Panc1 (cell line): ENCODE measurements at regions not wholly inside any gene's neighbourhood (a gene's known extent, or its start where the extent isn't known, plus 50 kb on each side); places are given as distances from the start of the nearest gene placed in this dataset.

Experiments used
- POLR2AphosphoS5 ChIP-seq: IDR thresholded peaks from 2 replicates; pipeline ENCODE4 v1.6.1; 2012; ENCODE audit warnings: mild to moderate bottlenecking, low read depth, low read length, moderate library complexity
- SIN3A ChIP-seq: IDR thresholded peaks from 2 replicates; pipeline ENCODE4 v1.6.1; 2012; ENCODE audit warnings: low read depth, mild to moderate bottlenecking, low read length, moderate library complexity, borderline replicate concordance; ENCODE audit not compliant: insufficient read depth
- TCF7L2 ChIP-seq: IDR thresholded peaks from 2 replicates; pipeline ENCODE4 v1.6.1; 2011; ENCODE audit warnings: mild to moderate bottlenecking, low read depth, low read length, inconsistent platforms
- TF ChIP-seq, protein P1 (sequence below): fragments of 450-650 bp; IDR thresholded peaks from 2 replicates; pipeline ENCODE4 v1.5.1; 2017; ENCODE audit warnings: mild to moderate bottlenecking
- TF ChIP-seq, protein P2 (sequence below), 2 experiments: IDR thresholded peaks; 2 replicates each; pipeline ENCODE4 v1.6.1; 2011 to 2012; ENCODE audit warnings: low read depth in 2 of 2, control low read depth in 1 of 2, low read length in 1 of 2, mild to moderate bottlenecking in 1 of 2, moderate library complexity in 1 of 2; ENCODE audit not compliant: insufficient read depth in 1 of 2

DNA sequence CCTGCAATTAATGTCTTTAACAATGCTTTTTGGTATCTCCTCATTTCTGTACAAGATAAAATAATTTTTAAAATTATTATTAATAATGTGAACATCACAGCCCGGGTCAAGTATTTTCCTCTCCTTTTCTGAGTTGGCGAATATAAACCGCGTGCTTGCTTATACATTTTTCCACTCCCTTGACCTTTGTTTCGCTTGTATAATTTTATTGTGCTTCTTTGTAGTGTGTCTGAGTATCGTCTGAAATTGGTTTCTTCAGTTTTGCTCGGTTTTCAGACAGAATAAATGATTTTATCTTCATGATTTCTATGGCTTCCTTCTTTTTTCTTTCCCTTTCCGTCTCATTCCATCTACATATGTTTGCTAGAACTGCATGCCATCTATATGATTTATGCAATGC, 448.5 kb downstream of the MAT2B start:
- TF ChIP-seq, protein P1, sequence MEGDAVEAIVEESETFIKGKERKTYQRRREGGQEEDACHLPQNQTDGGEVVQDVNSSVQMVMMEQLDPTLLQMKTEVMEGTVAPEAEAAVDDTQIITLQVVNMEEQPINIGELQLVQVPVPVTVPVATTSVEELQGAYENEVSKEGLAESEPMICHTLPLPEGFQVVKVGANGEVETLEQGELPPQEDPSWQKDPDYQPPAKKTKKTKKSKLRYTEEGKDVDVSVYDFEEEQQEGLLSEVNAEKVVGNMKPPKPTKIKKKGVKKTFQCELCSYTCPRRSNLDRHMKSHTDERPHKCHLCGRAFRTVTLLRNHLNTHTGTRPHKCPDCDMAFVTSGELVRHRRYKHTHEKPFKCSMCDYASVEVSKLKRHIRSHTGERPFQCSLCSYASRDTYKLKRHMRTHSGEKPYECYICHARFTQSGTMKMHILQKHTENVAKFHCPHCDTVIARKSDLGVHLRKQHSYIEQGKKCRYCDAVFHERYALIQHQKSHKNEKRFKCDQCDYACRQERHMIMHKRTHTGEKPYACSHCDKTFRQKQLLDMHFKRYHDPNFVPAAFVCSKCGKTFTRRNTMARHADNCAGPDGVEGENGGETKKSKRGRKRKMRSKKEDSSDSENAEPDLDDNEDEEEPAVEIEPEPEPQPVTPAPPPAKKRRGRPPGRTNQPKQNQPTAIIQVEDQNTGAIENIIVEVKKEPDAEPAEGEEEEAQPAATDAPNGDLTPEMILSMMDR = no peak
- no peak for TF ChIP-seq POLR2AphosphoS5
- TF ChIP-seq, protein P2, sequence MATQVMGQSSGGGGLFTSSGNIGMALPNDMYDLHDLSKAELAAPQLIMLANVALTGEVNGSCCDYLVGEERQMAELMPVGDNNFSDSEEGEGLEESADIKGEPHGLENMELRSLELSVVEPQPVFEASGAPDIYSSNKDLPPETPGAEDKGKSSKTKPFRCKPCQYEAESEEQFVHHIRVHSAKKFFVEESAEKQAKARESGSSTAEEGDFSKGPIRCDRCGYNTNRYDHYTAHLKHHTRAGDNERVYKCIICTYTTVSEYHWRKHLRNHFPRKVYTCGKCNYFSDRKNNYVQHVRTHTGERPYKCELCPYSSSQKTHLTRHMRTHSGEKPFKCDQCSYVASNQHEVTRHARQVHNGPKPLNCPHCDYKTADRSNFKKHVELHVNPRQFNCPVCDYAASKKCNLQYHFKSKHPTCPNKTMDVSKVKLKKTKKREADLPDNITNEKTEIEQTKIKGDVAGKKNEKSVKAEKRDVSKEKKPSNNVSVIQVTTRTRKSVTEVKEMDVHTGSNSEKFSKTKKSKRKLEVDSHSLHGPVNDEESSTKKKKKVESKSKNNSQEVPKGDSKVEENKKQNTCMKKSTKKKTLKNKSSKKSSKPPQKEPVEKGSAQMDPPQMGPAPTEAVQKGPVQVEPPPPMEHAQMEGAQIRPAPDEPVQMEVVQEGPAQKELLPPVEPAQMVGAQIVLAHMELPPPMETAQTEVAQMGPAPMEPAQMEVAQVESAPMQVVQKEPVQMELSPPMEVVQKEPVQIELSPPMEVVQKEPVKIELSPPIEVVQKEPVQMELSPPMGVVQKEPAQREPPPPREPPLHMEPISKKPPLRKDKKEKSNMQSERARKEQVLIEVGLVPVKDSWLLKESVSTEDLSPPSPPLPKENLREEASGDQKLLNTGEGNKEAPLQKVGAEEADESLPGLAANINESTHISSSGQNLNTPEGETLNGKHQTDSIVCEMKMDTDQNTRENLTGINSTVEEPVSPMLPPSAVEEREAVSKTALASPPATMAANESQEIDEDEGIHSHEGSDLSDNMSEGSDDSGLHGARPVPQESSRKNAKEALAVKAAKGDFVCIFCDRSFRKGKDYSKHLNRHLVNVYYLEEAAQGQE (IDR thresholded peaks at IDR 0.05; ENCODE audit: insufficient read depth in 1 of 2, low read depth in 2 of 2, low read length in 1 of 2) = no peak
- no peak for TF ChIP-seq SIN3A
- no peak for TF ChIP-seq TCF7L2
